K562 (cell line): ENCODE measurements at regions not wholly inside any gene's neighbourhood (a gene's known extent, or its start where the extent isn't known, plus 50 kb on each side); places are given as distances from the start of the nearest gene placed in this dataset.
A peak's percentile ranks its signal among the peaks of the same experiment; 100 is the strongest.

ENCODE experiments used
- ATAC-seq: fragments of 200-7000 bp; cut with Tn5 transposase; 3 replicates; pipeline ENCODE4 v1.9.1; 2020; ENCODE audit warnings: moderate library complexity
- BruUV-seq: library from RNA; stranded (reverse); fragments of 400-500 nt; replicated peaks from 2 replicates; lab custom pipeline; 2021; lab: Mats Ljungman, UMichigan
- CTCF ChIA-PET: fragments of 300-600 bp; formaldehyde crosslinking; extraction: SDS; loops from one replicate; lab custom pipeline; 2021; ENCODE audit warnings: low intra/inter-chr PET ratio; lab: Yijun Ruan, JAX
- POLR2A ChIA-PET: fragments of 300-600, 350-650 bp; sonication (Branson Sonifier 250); formaldehyde crosslinking; extraction: SDS; loops from one replicate; lab custom pipeline; 2021; ENCODE audit warnings: antibody characterized with exemption, inconsistent platforms; lab: Yijun Ruan, JAX
- DNase-seq, 4 experiments: peaks; one replicate each; pipeline versions ENCODE4 v3.0.0 to v3.0.0-alpha.2; 2011 to 2018; ENCODE audit warnings: low spot score in 3 of 4, mixed read lengths in 3 of 4; ENCODE audit errors: extremely low read depth in 1 of 4
- FAIRE-seq: peaks from 2 replicates; lab custom pipeline; 2011; peaks lifted over from hg19 to GRCh38; lab: Jason Lieb, UNC
- H2AFZ ChIP-seq: 2 replicates; pipeline ENCODE4 v1.6.0; 2011; ENCODE audit warnings: low read depth, low read length, control low read depth, inconsistent platforms
- H3K27ac ChIP-seq: fragments of 200-600 bp; 3 replicates; pipeline ENCODE4 v1.8.0; 2011; ENCODE audit warnings: low read depth, mild to moderate bottlenecking, control low read depth, inconsistent platforms, low read length, moderate library complexity, mixed read lengths; ENCODE audit errors: extremely low read depth
- H3K27me3 ChIP-seq, 2 experiments: fragments of 300-600 bp in 1 of 2; 2 replicates in 1 of 2; 3 replicates in 1 of 2; pipeline versions ENCODE4 v1.6.0 to v1.8.0; 2011; ENCODE audit warnings: inconsistent platforms in 2 of 2, low read length in 2 of 2, mild to moderate bottlenecking in 1 of 2, mixed read lengths in 1 of 2, moderate library complexity in 1 of 2; ENCODE audit not compliant: control insufficient read depth in 2 of 2, insufficient read depth in 2 of 2
- H3K36me3 ChIP-seq: fragments of 300-600 bp; 3 replicates; pipeline ENCODE4 v1.8.0; 2011; ENCODE audit warnings: mild to moderate bottlenecking, low read length, inconsistent platforms; ENCODE audit not compliant: control insufficient read depth, insufficient read depth
- H3K4me1 ChIP-seq, 2 experiments: fragments of 200-600 bp in 1 of 2; replicated peaks in 1 of 2; 2 replicates in 1 of 2; 3 replicates in 1 of 2; pipeline versions ENCODE4 v1.5.1 to v1.8.0; 2011; ENCODE audit warnings: inconsistent platforms in 2 of 2, low read length in 2 of 2, mild to moderate bottlenecking in 1 of 2, mixed read lengths in 1 of 2, moderate library complexity in 1 of 2; ENCODE audit not compliant: control insufficient read depth in 2 of 2, insufficient read depth in 2 of 2
- H3K4me2 ChIP-seq: 2 replicates; pipeline ENCODE4 v1.6.1; 2011; ENCODE audit warnings: low read length, control low read depth, inconsistent platforms, mixed read lengths; ENCODE audit not compliant: insufficient read depth
- H3K4me3 ChIP-seq: fragments of 200-600 bp; sonication (generic), shearing (Covaris generic); 2 replicates; pipeline ENCODE4 v1.5.1; 2016; ENCODE audit warnings: control low read depth, inconsistent platforms
- H3K79me2 ChIP-seq: fragments of 200-600 bp; 3 replicates; pipeline ENCODE4 v1.8.0; 2011; ENCODE audit warnings: low read length, inconsistent platforms; ENCODE audit not compliant: control insufficient read depth, insufficient read depth
- H3K9ac ChIP-seq, 2 experiments: 2 replicates each; pipeline versions ENCODE4 v1.6.0 to v1.6.1; 2011; ENCODE audit warnings: low read depth in 2 of 2, low read length in 2 of 2, control low read depth in 1 of 2, inconsistent platforms in 1 of 2, mild to moderate bottlenecking in 1 of 2, mixed read lengths in 1 of 2; ENCODE audit not compliant: insufficient read depth in 1 of 2
- H3K9me1 ChIP-seq: one replicate; pipeline ENCODE4 v1.6.0; 2011; ENCODE audit warnings: inconsistent platforms, mild to moderate bottlenecking, low read length, moderate library complexity; ENCODE audit not compliant: control insufficient read depth, insufficient read depth
- H3K9me3 ChIP-seq: replicated peaks from 2 replicates; pipeline ENCODE4 v1.5.1; 2011; ENCODE audit warnings: low read depth, low read length, inconsistent platforms; ENCODE audit not compliant: control insufficient read depth, insufficient read depth
- H4K20me1 ChIP-seq: replicated peaks from 2 replicates; pipeline ENCODE4 v1.6.1; 2011; ENCODE audit warnings: low read length, inconsistent platforms, mixed read lengths; ENCODE audit not compliant: control insufficient read depth, insufficient read depth
- CBX3 ChIP-seq, 2 experiments: IDR thresholded peaks; 1 replicate in 1 of 2; 2 replicates in 1 of 2; pipeline ENCODE4 v1.6.1; 2012; ENCODE audit warnings: inconsistent platforms in 2 of 2, low read length in 2 of 2, borderline replicate concordance in 1 of 2, control low read depth in 1 of 2
- FIP1L1 ChIP-seq: fragments of 200-400 bp; formaldehyde crosslinking; IDR thresholded peaks from 2 replicates; pipeline ENCODE4 v1.6.1; 2018; ENCODE audit warnings: mild to moderate bottlenecking, low read depth, low read length; ENCODE audit not compliant: poor library complexity, severe bottlenecking
- PHF20 ChIP-seq: fragments of 450-650 bp; IDR thresholded peaks from 2 replicates; pipeline ENCODE4 v1.6.1; 2018; ENCODE audit not compliant: partially characterized antibody
- PHTF2 ChIP-seq: fragments of 250-450 bp; sonication (Bioruptor Pico); IDR thresholded peaks from 2 replicates; pipeline ENCODE4 v1.5.0; 2021; ENCODE audit warnings: mild to moderate bottlenecking
- RFX5 ChIP-seq: IDR thresholded peaks from 2 replicates; pipeline ENCODE4 v1.6.1; 2011; ENCODE audit warnings: low read depth, mild to moderate bottlenecking, improper control_type of control experiment, low read length
- SAP30 ChIP-seq: fragments of 200-600 bp; sonication (generic); IDR thresholded peaks from 2 replicates; pipeline ENCODE4 v1.6.1; 2012; ENCODE audit warnings: borderline replicate concordance, low read depth, mild to moderate bottlenecking, moderate library complexity, low read length, control low read depth, inconsistent platforms; ENCODE audit not compliant: insufficient read depth, poor library complexity, severe bottlenecking
- ZBTB7A ChIP-seq: IDR thresholded peaks from 2 replicates; pipeline ENCODE4 v1.6.1; 2011; ENCODE audit warnings: low read depth, mild to moderate bottlenecking, low read length, moderate library complexity, borderline replicate concordance; ENCODE audit not compliant: control insufficient read depth
- ZBTB8A ChIP-seq: fragments of 450-650 bp; IDR thresholded peaks from 2 replicates; pipeline ENCODE4 v1.6.1; 2018; ENCODE audit warnings: mild to moderate bottlenecking, moderate library complexity; ENCODE audit not compliant: partially characterized antibody
- ZNF347 ChIP-seq: fragments of 450-650 bp; formaldehyde crosslinking; IDR thresholded peaks from 2 replicates; pipeline ENCODE4 v1.4.0; 2020; ENCODE audit warnings: low read depth, mild to moderate bottlenecking, moderate library complexity
- WGBS: fragments of 100-300 bp; shearing (Covaris generic); methylation state at CpG from one replicate; pipeline ENCODE4 v1.1.6; 2016; ENCODE audit warnings: low coverage, mixed read lengths; ENCODE audit not compliant: insufficient coverage; ENCODE audit errors: missing lambda C conversion rate; 5-methylcytosine and 5-hydroxymethylcytosine counted together
- in situ Hi-C: fragments of 300-500 bp; cut with MboI; formaldehyde crosslinking; loops from 4 replicates; pipeline ENCODE4 v1.15.0; 2018; ENCODE audit warnings: inconsistent platforms, mixed read lengths
- intact Hi-C: fragments of 100-400 bp; cut with micrococcal nuclease; formaldehyde crosslinking; loops from 2 replicates; pipeline ENCODE4 v1.14.2; 2022
- TF ChIP-seq, protein P1 (sequence below): fragments of 250-450 bp; sonication (Bioruptor Pico); IDR thresholded peaks from 2 replicates; pipeline ENCODE4 v1.5.0; 2021; ENCODE audit warnings: mild to moderate bottlenecking, borderline replicate concordance
- TF ChIP-seq, protein P2 (sequence below): fragments of 250-450 bp; sonication (Bioruptor Pico); IDR thresholded peaks from 2 replicates; pipeline ENCODE4 v1.5.0; 2021; ENCODE audit warnings: mild to moderate bottlenecking, moderate library complexity

DNA sequence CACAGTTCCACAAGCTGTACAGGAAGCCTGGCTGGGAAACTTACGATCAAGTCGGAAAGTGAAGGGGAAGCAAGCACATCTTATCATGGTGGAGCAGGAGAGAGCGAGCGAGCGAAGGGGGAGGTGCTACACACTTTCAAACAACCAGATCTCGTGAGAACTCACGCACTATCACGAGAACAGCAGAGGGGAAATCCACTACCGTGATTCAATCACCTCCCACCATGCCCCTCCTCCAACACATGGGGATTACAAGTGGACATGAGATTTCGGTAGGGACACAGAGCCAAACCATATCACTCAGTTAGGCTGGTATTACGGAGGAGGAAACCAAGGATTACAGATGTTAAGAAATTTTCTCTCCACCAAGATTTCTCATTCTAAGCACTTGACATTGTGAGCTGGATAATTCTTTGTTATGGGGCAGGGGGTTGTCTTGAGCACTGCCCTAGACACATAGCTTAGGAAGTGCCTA lies 262.0 kb upstream of the G2E3 start (continued):
- TF ChIP-seq, protein P1, sequence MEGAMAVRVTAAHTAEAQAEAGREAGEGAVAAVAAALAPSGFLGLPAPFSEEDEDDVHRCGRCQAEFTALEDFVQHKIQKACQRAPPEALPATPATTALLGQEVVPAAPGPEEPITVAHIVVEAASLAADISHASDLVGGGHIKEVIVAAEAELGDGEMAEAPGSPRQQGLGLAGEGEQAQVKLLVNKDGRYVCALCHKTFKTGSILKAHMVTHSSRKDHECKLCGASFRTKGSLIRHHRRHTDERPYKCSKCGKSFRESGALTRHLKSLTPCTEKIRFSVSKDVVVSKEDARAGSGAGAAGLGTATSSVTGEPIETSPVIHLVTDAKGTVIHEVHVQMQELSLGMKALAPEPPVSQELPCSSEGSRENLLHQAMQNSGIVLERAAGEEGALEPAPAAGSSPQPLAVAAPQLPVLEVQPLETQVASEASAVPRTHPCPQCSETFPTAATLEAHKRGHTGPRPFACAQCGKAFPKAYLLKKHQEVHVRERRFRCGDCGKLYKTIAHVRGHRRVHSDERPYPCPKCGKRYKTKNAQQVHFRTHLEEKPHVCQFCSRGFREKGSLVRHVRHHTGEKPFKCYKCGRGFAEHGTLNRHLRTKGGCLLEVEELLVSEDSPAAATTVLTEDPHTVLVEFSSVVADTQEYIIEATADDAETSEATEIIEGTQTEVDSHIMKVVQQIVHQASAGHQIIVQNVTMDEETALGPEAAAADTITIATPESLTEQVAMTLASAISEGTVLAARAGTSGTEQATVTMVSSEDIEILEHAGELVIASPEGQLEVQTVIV (CRISPR knock-in tag), result no peak
- no peak for TF ChIP-seq ZBTB8A

DNA sequence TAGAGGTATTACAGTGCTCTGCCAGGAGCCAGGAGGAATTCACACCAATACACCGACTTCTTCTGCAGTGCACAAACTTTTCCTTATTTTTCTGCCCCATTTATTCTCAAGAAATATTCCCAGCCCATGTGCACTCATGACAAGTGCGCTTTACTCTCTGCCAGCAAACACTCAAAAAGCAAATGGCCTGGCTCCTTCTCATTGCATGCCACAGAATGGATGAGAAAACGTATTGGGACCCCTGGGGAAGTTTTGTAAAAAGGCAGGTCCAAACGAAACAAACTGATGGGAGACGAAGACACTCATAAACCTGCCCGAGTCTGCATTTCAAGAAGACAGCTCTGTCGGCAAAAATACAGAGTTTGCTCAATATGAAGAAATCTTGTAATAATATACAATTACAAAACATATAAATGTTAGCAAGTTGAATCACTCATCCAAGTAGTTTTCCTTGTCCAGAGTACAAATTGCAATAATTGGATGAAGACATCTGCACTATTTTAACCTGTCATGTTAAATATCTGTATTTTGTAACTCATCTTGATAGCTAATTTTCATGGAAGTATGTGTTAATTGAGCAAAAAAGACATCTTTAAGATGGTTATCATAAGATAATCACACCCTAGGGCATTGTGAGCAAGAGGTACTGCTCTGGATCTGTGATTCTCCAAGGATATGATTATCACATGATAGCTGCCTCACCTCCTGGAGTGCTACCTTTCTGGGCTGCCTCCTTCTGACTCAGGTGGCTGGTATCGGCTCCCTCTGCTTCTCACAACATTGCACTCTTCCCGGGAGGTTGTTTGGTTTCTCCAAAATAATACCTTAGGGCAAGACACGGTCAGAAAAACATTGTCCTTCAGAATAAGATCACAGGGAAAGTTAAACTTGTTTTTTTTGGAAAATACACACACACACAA lies 260.8 kb upstream of the G2E3 start:
- Histone ChIP-seq H3K9me3 (no peaks in the 10 kb centered on the region), H3K79me2 (no peaks in the 10 kb centered on the region), H3K27ac (no peak overlapping the region), H3K4me2 (peak overlapping the region; percentile 84), H3K9me1 (no peaks in the 10 kb centered on the region), H3K36me3 (no peaks in the 10 kb centered on the region), H2AFZ (peak overlapping the region; percentile 76), H3K4me3 (no peak overlapping the region), H4K20me1 (no peaks in the 10 kb centered on the region), H3K4me1 (peaks cover 4 to 5% of the 10 kb centered on the region in 2 experiments; a peak in 3 of 5 replicates), H3K9ac (no peak overlapping the region), H3K27me3 (no peaks in the 10 kb centered on the region)
- DNase-seq (no peak), ATAC-seq (no peak), FAIRE-seq (no peak)
- TF ChIP-seq FIP1L1, result no peak
- TF ChIP-seq ZNF347 (CRISPR knock-in tag), result no peak
- TF ChIP-seq, protein P2, sequence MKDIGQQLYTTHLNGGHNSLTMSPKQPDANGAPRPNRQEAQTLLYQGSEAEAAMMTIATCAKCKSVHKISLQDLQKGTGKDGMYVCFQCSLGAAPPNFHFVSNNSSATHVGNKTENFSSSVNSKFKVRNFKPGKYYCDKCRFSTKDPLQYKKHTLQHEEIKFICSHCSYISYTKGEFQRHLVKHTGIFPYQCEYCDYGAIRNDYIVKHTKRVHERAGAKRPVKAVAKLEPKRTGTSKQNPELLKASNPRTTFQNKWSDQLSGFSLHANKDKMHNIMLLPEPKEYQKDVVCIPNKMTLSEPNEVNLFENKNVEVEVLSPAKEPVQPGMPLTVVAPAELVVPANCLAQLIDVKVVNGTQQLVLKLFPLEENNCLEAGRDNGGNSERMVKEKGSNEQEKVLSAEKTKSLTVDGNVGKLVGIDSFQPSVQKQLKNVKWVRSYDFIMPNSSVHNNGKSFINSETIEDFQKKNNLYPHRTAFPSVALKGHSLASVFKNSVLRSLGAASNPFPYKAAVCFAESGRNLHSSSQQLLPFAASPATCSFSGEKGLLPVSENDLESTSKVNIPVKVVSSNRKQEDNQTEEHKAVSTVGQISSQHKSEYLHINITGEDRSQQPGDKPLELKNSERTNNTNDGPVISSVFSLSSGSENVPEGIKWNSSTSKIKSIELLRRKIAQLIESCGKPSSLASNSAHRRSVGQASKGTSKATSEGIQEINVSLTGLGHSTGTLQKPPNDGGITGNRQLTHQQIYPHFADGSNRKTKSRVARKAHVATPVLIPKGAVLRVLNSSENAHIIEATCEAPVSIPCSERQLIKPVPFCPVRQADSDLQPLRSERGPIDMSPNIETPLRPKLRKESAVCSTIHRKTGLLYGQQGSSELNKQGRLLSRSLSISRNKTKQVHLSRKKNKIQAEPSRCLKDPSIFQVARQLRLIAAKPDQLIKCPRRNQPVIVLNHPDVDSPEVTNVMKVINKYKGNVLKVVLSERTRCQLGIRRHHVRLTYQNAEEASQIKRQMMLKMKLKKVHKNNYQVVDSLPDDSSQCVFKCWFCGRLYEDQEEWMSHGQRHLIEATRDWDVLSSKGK (CRISPR knock-in tag), result no peak
- TF ChIP-seq RFX5, result no peak
- TF ChIP-seq SAP30, result no peak
- no peak for TF ChIP-seq PHTF2
- no peak for TF ChIP-seq ZBTB7A
- TF ChIP-seq PHF20, result no peak
- TF ChIP-seq CBX3 (IDR thresholded peaks at IDR 0.05; ENCODE audit: borderline replicate concordance in 1 of 2, low read length in 2 of 2), result no peak
- intact Hi-C loops (no loop called here), in situ Hi-C loops (no loop called here)
- ChIA-PET POLR2A (no interaction called here), CTCF (no interaction called here)
- BruUV-seq, result no TSS peak
- WGBS, result 34% methylated on average over 10 of the region's 10 CpGs
